ENCODE measurements at regions not wholly inside any gene's neighbourhood (a gene's known extent, or its start where the extent isn't known, plus 50 kb on each side); places are given as distances from the start of the nearest gene placed in this dataset.

- TF ChIP-seq TOX (CRISPR knock-in tag; IDR thresholded peaks at IDR 0.05; ENCODE audit: borderline replicate concordance): no peak
- no peak for ATAC-seq
Measured at GRCh38 chr14:45658226-45658916, 405.4 kb upstream of the MIS18BP1 start.

GRCh38 chr14:45651890-45652289 lies 398.9 kb upstream of the MIS18BP1 start:
- TF ChIP-seq CSRNP3 (CRISPR knock-in tag; IDR thresholded peaks at IDR 0.05): no peak
- no peak for TF ChIP-seq GLIS3 (CRISPR knock-in tag; IDR thresholded peaks at IDR 0.05)
- TF ChIP-seq ISL1 (CRISPR knock-in tag; IDR thresholded peaks at IDR 0.05): no peak
- no peak for TF ChIP-seq RARB (CRISPR knock-in tag; IDR thresholded peaks at IDR 0.05)
- no peak for TF ChIP-seq TOX (CRISPR knock-in tag; IDR thresholded peaks at IDR 0.05; ENCODE audit: borderline replicate concordance)
- no peak for TF ChIP-seq TCF4 (CRISPR knock-in tag; IDR thresholded peaks at IDR 0.05; ENCODE audit: borderline replicate concordance)
- no peak for TF ChIP-seq SNAI2 (CRISPR knock-in tag; IDR thresholded peaks at IDR 0.05)
- no peak for TF ChIP-seq ARNTL (CRISPR knock-in tag; IDR thresholded peaks at IDR 0.05; ENCODE audit: borderline replicate concordance, low read depth)
- no peak for ATAC-seq

GRCh38 chr14:45650754-45651153 lies 397.8 kb upstream of the MIS18BP1 start:
- no peak for TF ChIP-seq ZNF565 (CRISPR knock-in tag; conservative IDR thresholded peaks at IDR 0.05; ENCODE audit: low read depth)
- no peak for TF ChIP-seq SNAI2 (CRISPR knock-in tag; IDR thresholded peaks at IDR 0.05)
- TF ChIP-seq ZNF8 (CRISPR knock-in tag; IDR thresholded peaks at IDR 0.05): no peak
- TF ChIP-seq ESRRG (CRISPR knock-in tag; IDR thresholded peaks at IDR 0.05): no peak
- TF ChIP-seq PATZ1 (CRISPR knock-in tag; IDR thresholded peaks at IDR 0.05; ENCODE audit: borderline replicate concordance): no peak
- no peak for TF ChIP-seq ISL1 (CRISPR knock-in tag; IDR thresholded peaks at IDR 0.05)
- TF ChIP-seq ZFP30 (CRISPR knock-in tag; IDR thresholded peaks at IDR 0.05): no peak
- no peak for ATAC-seq

- ATAC-seq: no peak
- TF ChIP-seq ARNTL (CRISPR knock-in tag; IDR thresholded peaks at IDR 0.05; ENCODE audit: borderline replicate concordance, low read depth): no peak
- no peak for TF ChIP-seq BACH2 (CRISPR knock-in tag; IDR thresholded peaks at IDR 0.05; ENCODE audit: borderline replicate concordance)
- no peak for TF ChIP-seq PPARA (CRISPR knock-in tag; IDR thresholded peaks at IDR 0.05; ENCODE audit: borderline replicate concordance)
- no peak for TF ChIP-seq TSHZ2 (CRISPR knock-in tag; IDR thresholded peaks at IDR 0.05)
- TF ChIP-seq PATZ1 (CRISPR knock-in tag; IDR thresholded peaks at IDR 0.05; ENCODE audit: borderline replicate concordance): no peak
- TF ChIP-seq CREB5 (CRISPR knock-in tag; IDR thresholded peaks at IDR 0.05; ENCODE audit: low read depth): no peak
- TF ChIP-seq OSR1 (CRISPR knock-in tag; IDR thresholded peaks at IDR 0.05): no peak
- no peak for TF ChIP-seq ZFP30 (CRISPR knock-in tag; IDR thresholded peaks at IDR 0.05)
- TF ChIP-seq ISL1 (CRISPR knock-in tag; IDR thresholded peaks at IDR 0.05): no peak
- TF ChIP-seq GLIS3 (CRISPR knock-in tag; IDR thresholded peaks at IDR 0.05): no peak
- no peak for TF ChIP-seq ZFP3 (CRISPR knock-in tag; IDR thresholded peaks at IDR 0.05)
- TF ChIP-seq CSRNP3 (CRISPR knock-in tag; IDR thresholded peaks at IDR 0.05): no peak
- TF ChIP-seq ZC3H10 (CRISPR knock-in tag; IDR thresholded peaks at IDR 0.05): no peak
- no peak for TF ChIP-seq POU6F1 (CRISPR knock-in tag; IDR thresholded peaks at IDR 0.05; ENCODE audit: borderline replicate concordance, low read depth)
- TF ChIP-seq TOX (CRISPR knock-in tag; IDR thresholded peaks at IDR 0.05; ENCODE audit: borderline replicate concordance): no peak
- no peak for TF ChIP-seq SNAI2 (CRISPR knock-in tag; IDR thresholded peaks at IDR 0.05)
- TF ChIP-seq TCF4 (CRISPR knock-in tag; IDR thresholded peaks at IDR 0.05; ENCODE audit: borderline replicate concordance): no peak
- no peak for TF ChIP-seq ZNF70 (CRISPR knock-in tag; IDR thresholded peaks at IDR 0.05)
Measured at GRCh38 chr14:45649051-45649450, 396.0 kb upstream of the MIS18BP1 start.
